D721Med (cell line): ENCODE measurements at regions not wholly inside any gene's neighbourhood (a gene's known extent, or its start where the extent isn't known, plus 50 kb on each side); places are given as distances from the start of the nearest gene placed in this dataset.
"Not testable (repeated sequence)": the region's sequence is repeated elsewhere in the genome, so short reads cannot be mapped to it uniquely, and the experiment has no call there.

Experiments
- DNase-seq: peaks from one replicate; pipeline ENCODE4 v3.0.0; 2011; ENCODE audit warnings: low spot score; ENCODE audit not compliant: insufficient read length
- FAIRE-seq: peaks from 2 replicates; lab custom pipeline; 2011; peaks lifted over from hg19 to GRCh38; lab: Jason Lieb, UNC
- CTCF ChIP-seq: IDR thresholded peaks from 2 replicates; pipeline ENCODE4 v1.5.1; 2012; ENCODE audit warnings: mild to moderate bottlenecking, control low read depth; ENCODE audit not compliant: insufficient read depth; ENCODE audit errors: missing control alignments

DNA sequence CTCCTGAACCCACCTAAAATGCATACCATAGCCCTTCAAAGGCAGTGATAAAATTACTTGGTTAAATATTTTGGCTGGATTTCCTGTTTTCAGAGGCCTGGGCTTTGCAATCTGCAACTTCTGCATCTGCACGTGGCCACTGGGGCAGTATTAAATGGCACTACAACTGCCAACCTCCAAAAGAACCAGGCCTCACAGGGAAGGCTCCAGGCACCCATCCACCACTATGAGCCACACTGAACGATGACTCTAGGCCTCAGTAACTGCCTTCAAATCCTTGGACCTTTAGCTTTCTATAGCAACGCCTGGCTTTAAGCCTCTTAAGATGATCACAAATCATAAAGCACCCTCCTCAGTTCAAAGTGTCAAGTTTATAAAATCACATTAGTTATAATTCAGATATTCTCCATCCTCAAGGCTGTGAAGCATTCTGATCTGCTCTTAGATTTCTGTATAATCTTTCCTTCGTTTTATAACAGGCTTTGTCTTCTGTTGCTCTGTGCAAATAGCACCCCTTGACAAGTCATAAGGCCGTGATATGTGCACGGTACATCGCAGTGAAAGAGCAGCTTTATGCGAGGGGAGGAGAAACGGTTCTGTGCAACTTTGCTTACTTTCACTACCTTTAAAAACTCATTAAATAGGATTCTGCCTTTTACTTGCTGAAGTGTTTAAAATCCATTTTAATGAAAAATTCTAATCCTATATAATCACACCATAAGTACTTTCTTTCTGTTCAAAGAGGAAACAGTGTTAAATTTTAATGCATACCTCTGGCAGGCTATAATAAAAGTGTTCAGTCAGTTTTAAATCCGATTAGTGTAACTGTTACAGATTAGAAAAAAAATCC is 196.4 kb upstream of the G2E3 start:
- TF ChIP-seq CTCF, result no peak
- DNase-seq, result no peak
- FAIRE-seq, result peak; percentile 82

- FAIRE-seq, DNase-seq: not testable (repeated sequence)
Observed at GRCh38 chr14:30363219-30363880, 195.6 kb upstream of the G2E3 start.

DNA sequence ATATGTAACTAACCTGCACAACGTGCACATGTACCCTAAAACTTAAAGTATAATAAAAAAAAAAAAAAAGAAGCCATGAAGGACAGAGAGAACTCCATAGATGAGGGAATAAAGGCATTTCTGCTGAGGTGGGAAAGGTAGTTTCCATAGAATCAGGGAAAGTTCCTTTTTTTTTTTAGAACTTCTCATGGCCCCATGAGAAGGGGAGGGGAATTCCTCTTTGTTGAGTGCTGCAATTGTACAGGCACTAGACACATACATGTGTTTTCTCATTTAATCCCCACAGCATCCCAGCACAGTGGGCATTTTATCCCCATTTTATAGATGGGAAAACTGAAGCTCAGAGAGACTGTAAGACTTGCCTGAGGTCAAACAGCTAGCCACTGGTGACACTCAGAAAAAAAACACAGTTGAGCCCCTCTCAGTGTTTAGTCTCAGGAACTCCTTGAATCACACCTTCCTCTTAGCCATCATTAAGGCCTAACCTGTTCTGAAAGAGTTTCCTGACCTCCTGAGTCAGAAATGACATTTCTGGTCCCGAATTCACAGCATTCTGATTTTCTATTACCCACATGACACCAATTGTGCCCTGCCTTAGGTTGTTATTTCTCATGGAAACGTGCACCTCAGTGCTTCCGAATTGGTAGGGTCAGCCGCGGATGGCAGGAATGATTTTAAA is 189.3 kb upstream of the G2E3 start:
- DNase-seq (no peak), FAIRE-seq (no peak)
- TF ChIP-seq CTCF, result no peak

- no peak for TF ChIP-seq CTCF
- DNase-seq (no peak), FAIRE-seq (no peak)
Observed at GRCh38 chr14:30373053-30373452, 185.9 kb upstream of the G2E3 start.

- FAIRE-seq (no peak), DNase-seq (no peak)
- no peak for TF ChIP-seq CTCF
Observed at GRCh38 chr14:30373526-30373925, 185.4 kb upstream of the G2E3 start.

DNA sequence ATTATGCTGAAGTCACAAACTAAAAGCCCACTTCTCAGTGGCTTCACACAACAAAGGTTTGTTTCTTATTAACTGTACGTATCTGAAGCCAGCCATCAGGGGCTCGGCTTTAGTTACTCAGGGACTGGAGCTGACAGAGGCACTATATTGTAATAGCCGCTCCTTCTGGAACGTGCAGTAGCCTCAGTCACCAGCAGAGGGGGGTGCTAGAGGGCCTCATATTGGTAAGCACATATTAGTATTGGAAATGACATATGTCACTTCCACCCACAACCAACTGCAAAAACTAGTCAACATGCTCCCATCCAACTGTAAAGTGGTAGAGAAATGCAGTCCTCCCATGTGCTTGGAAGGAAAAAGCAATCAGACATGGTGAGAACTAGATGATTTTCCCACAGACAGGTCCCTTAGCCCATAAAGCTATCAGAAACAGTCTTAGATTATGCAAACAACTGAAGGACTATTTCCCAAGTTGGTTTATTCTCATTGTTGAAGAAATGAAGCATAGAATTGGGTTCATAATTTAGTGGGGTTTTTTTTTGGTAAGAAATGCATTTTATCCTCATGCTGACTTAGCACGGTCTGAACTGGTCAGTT is 183.6 kb upstream of the G2E3 start:
- no peak for DNase-seq
- FAIRE-seq, result no peak
- peak; percentile 54 for TF ChIP-seq CTCF

GRCh38 chr14:30381861-30382480 is 177.0 kb upstream of the G2E3 start:
- DNase-seq, result no peak
- no peak for TF ChIP-seq CTCF
- no peak for FAIRE-seq
